ENCODE measurements at regions not wholly inside any gene's neighbourhood (a gene's known extent, or its start where the extent isn't known, plus 50 kb on each side); places are given as distances from the start of the nearest gene placed in this dataset.

DNA sequence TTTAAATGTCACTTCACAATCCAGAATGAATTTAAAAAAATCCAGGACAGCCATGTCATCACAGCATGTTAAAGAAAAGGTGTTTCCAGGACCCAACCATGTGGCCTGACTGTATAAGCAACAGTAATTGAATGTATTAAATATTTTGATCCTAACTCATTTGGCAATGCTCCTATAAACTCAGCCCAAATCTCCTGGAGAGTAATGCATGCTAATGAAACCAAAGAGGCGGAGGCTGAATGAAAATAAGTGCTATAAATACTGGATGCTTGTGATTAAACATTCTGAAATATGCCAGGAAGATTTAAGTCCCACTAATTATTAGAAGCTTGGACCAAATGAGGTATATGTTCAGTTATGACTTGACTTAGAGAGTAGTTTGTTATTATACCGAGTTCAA is 486.8 kb downstream of the FRK start:
- no peak for TF ChIP-seq TCF7L2 (IDR thresholded peaks at IDR 0.05; ENCODE audit: low read depth, low read length)
- TF ChIP-seq, protein P1, sequence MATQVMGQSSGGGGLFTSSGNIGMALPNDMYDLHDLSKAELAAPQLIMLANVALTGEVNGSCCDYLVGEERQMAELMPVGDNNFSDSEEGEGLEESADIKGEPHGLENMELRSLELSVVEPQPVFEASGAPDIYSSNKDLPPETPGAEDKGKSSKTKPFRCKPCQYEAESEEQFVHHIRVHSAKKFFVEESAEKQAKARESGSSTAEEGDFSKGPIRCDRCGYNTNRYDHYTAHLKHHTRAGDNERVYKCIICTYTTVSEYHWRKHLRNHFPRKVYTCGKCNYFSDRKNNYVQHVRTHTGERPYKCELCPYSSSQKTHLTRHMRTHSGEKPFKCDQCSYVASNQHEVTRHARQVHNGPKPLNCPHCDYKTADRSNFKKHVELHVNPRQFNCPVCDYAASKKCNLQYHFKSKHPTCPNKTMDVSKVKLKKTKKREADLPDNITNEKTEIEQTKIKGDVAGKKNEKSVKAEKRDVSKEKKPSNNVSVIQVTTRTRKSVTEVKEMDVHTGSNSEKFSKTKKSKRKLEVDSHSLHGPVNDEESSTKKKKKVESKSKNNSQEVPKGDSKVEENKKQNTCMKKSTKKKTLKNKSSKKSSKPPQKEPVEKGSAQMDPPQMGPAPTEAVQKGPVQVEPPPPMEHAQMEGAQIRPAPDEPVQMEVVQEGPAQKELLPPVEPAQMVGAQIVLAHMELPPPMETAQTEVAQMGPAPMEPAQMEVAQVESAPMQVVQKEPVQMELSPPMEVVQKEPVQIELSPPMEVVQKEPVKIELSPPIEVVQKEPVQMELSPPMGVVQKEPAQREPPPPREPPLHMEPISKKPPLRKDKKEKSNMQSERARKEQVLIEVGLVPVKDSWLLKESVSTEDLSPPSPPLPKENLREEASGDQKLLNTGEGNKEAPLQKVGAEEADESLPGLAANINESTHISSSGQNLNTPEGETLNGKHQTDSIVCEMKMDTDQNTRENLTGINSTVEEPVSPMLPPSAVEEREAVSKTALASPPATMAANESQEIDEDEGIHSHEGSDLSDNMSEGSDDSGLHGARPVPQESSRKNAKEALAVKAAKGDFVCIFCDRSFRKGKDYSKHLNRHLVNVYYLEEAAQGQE (IDR thresholded peaks at IDR 0.05; ENCODE audit: insufficient read depth in 1 of 2, low read depth in 2 of 2, low read length in 1 of 2): no peak
- TF ChIP-seq, protein P2, sequence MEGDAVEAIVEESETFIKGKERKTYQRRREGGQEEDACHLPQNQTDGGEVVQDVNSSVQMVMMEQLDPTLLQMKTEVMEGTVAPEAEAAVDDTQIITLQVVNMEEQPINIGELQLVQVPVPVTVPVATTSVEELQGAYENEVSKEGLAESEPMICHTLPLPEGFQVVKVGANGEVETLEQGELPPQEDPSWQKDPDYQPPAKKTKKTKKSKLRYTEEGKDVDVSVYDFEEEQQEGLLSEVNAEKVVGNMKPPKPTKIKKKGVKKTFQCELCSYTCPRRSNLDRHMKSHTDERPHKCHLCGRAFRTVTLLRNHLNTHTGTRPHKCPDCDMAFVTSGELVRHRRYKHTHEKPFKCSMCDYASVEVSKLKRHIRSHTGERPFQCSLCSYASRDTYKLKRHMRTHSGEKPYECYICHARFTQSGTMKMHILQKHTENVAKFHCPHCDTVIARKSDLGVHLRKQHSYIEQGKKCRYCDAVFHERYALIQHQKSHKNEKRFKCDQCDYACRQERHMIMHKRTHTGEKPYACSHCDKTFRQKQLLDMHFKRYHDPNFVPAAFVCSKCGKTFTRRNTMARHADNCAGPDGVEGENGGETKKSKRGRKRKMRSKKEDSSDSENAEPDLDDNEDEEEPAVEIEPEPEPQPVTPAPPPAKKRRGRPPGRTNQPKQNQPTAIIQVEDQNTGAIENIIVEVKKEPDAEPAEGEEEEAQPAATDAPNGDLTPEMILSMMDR (IDR thresholded peaks at IDR 0.05): no peak
- TF ChIP-seq POLR2AphosphoS5 (IDR thresholded peaks at IDR 0.05; ENCODE audit: low read depth, low read length): no peak
- no peak for TF ChIP-seq SIN3A (IDR thresholded peaks at IDR 0.05; ENCODE audit: borderline replicate concordance, insufficient read depth, low read depth, low read length)
- DNase-seq (ENCODE audit: low read depth, low spot score) (no peak), ATAC-seq (no peak)
- no peaks in the 10 kb centered on the region for H3K27me3 ChIP-seq (ENCODE audit: control insufficient read depth, insufficient read depth, low read length)
- in situ Hi-C loops (cut with HindIII; ENCODE audit: low pct_unique_long_range_greater_than_20kb, low sequenced_read_pairs): no loop called here
- ChIA-PET CTCF (no interaction called here), POLR2A (no interaction called here)
- intact Hi-C loops (cut with micrococcal nuclease; ENCODE audit: unreplicated experiment): no loop called here
- no peak overlapping the region for H3K27ac ChIP-seq (ENCODE audit: low read length)
- no peaks in the 10 kb centered on the region for H3K36me3 ChIP-seq (ENCODE audit: control insufficient read depth, insufficient read depth, low read length)
- peaks cover 7% of the 10 kb centered on the region; the same call in 1 of the 2 replicates for H3K9me3 ChIP-seq (ENCODE audit: control insufficient read depth, insufficient read depth, low read depth, low read length)
- no peak overlapping the region for H3K4me3 ChIP-seq (ENCODE audit: low read depth in 2 of 2, low read length in 2 of 2)
- BruUV-seq (replicated peaks): no TSS peak
- H3K4me1 ChIP-seq (ENCODE audit: control insufficient read depth, insufficient read depth, low read length): no peaks in the 10 kb centered on the region

DNA sequence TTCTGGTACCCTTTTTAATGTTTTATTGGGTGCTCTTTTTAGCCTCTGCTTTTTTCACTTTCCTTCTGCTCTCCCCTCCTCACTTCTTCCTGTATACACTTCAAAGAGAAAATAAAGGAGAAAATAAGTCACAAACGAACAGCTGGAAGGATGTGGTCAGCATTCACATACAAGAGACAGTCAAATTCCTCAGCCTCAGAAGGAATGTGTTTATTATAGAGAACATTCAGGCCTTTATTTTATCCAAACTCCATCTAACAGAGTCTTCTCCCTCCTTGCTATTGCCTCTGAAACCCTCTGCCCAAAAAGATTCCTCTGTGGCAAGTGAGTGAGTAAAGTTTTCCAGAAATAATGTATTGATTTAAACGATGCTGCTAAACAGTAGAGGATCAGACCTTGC is 490.4 kb downstream of the FRK start:
- Histone ChIP-seq H3K4me1 (ENCODE audit: control insufficient read depth, insufficient read depth, low read length) (no peaks in the 10 kb centered on the region), H3K36me3 (ENCODE audit: control insufficient read depth, insufficient read depth, low read length) (no peaks in the 10 kb centered on the region), H3K9me3 (ENCODE audit: control insufficient read depth, insufficient read depth, low read depth, low read length) (peaks cover under 1% of the 10 kb centered on the region; the same call in 1 of the 2 replicates), H3K4me3 (ENCODE audit: low read depth in 2 of 2, low read length in 2 of 2) (no peak overlapping the region), H3K27me3 (ENCODE audit: control insufficient read depth, insufficient read depth, low read length) (no peaks in the 10 kb centered on the region), H3K27ac (ENCODE audit: low read length) (no peak overlapping the region)
- DNase-seq (ENCODE audit: low read depth, low spot score) (no peak), ATAC-seq (no peak)
- intact Hi-C loops (cut with micrococcal nuclease; ENCODE audit: unreplicated experiment): no loop called here
- no TSS peak for BruUV-seq (replicated peaks)
- POLR2A ChIA-PET: no interaction called here
- in situ Hi-C loops (cut with HindIII; ENCODE audit: low pct_unique_long_range_greater_than_20kb, low sequenced_read_pairs): no loop called here
- CTCF ChIA-PET: no interaction called here
- TF ChIP-seq POLR2AphosphoS5 (IDR thresholded peaks at IDR 0.05; ENCODE audit: low read depth, low read length) (no peak), TCF7L2 (IDR thresholded peaks at IDR 0.05; ENCODE audit: low read depth, low read length) (no peak), SIN3A (IDR thresholded peaks at IDR 0.05; ENCODE audit: borderline replicate concordance, insufficient read depth, low read depth, low read length) (no peak)
- TF ChIP-seq, protein P1 (IDR thresholded peaks at IDR 0.05; ENCODE audit: insufficient read depth in 1 of 2, low read depth in 2 of 2, low read length in 1 of 2): no peak
- TF ChIP-seq, protein P2 (IDR thresholded peaks at IDR 0.05): no peak
